ENCODE measurements at regions not wholly inside any gene's neighbourhood (a gene's known extent, or its start where the extent isn't known, plus 50 kb on each side); places are given as distances from the start of the nearest gene placed in this dataset.

DNA sequence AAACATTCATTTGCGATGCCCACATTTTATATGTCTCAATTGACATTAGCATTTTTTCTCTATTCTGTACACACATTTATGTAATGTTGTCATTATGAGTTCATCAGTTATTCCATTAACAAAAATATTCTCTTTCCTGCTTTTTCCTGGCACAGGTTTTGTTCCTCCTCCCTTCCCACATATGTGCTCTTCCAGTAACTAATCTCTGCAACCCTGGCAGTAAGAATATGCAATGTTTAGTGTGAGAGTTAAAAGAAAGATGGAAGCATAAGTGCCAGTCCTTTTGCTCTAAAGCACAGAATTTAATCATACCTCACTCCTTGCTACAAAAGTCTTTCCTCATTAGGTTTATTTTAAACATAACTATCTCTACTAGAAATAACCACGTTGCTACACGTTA, 155.8 kb upstream of the ERBB4 start:
- no peaks in the 10 kb centered on the region for H3K23me2 ChIP-seq (ENCODE audit: insufficient read length, low read depth, low read length, poor library complexity, severe bottlenecking)
- H2AFZ ChIP-seq (ENCODE audit: low read length): no peak overlapping the region
- H2AK5ac ChIP-seq (ENCODE audit: insufficient read length, low read length): no peak overlapping the region
- H3K9ac ChIP-seq (ENCODE audit: extremely low read depth, insufficient read length, low read length): no peak overlapping the region
- H3K4ac ChIP-seq (ENCODE audit: low read depth, low read length): no peak overlapping the region
- H3K4me1 ChIP-seq (ENCODE audit: insufficient read depth, low read length): no peaks in the 10 kb centered on the region
- no peak overlapping the region for H3K23ac ChIP-seq (ENCODE audit: insufficient read length, low read depth, low read length)
- Mint-ChIP-seq H3K4me3 (no peak overlapping the region), H3K36me3 (ENCODE audit: insufficient read depth in 1 of 3, low read depth in 3 of 3) (no peaks in the 10 kb centered on the region), H3K27ac (no peak overlapping the region), H3K27me3 (ENCODE audit: low read depth) (no peaks in the 10 kb centered on the region), H3K9me3 (no peaks in the 10 kb centered on the region), H3K4me1 (peaks cover 3% of the 10 kb centered on the region in 2 experiments; a peak in 1 of 4 replicates)
- H3T11ph ChIP-seq (ENCODE audit: low read length): no peak overlapping the region
- H2BK15ac ChIP-seq (ENCODE audit: low read depth, low read length): no peak overlapping the region
- no peak overlapping the region for H3K4me2 ChIP-seq (ENCODE audit: insufficient read depth, insufficient read length, low read length)
- no peaks in the 10 kb centered on the region for H3K79me1 ChIP-seq (ENCODE audit: insufficient read depth, low read depth, low read length, poor library complexity, severe bottlenecking)
- no peak overlapping the region for H4K5ac ChIP-seq (ENCODE audit: insufficient read length, low read depth, low read length)
- no peak overlapping the region for H2BK20ac ChIP-seq (ENCODE audit: low read depth, low read length, poor library complexity, severe bottlenecking)
- no peak overlapping the region for H4K8ac ChIP-seq (replicated peaks; ENCODE audit: insufficient read length, low read depth, low read length)
- no peak overlapping the region for H2BK5ac ChIP-seq (ENCODE audit: insufficient read length, low read length)
- H3K79me2 ChIP-seq (ENCODE audit: insufficient read depth, low read length): no peaks in the 10 kb centered on the region
- DNase-seq: no peak
- no peak overlapping the region for H3K56ac ChIP-seq (ENCODE audit: insufficient read length, low read depth, low read length)
- no peaks in the 10 kb centered on the region for H3K27me3 ChIP-seq (ENCODE audit: insufficient read depth, low read length)
- H3K27ac ChIP-seq (ENCODE audit: insufficient read length, low read depth, low read length): no peak overlapping the region
- no peak overlapping the region for H3K14ac ChIP-seq (ENCODE audit: insufficient read depth, low read length)
- no peak for TF ChIP-seq CTCF (conservative IDR thresholded peaks at IDR 0.05)
- H2BK120ac ChIP-seq (ENCODE audit: low read depth, low read length, poor library complexity, severe bottlenecking): no peak overlapping the region
- WGBS (ENCODE audit: extremely low coverage, insufficient read length, low lambda C conversion rate): no CpG with 5 or more reads among the region's 3 CpGs
- no peak overlapping the region for H3K18ac ChIP-seq (ENCODE audit: insufficient read length, low read depth, low read length)
- H4K91ac ChIP-seq (ENCODE audit: insufficient read length, low read depth, low read length): no peak overlapping the region
- H4K20me1 ChIP-seq (ENCODE audit: control insufficient read depth, insufficient read depth, insufficient read length): no peaks in the 10 kb centered on the region
- H3K9me3 ChIP-seq (ENCODE audit: control insufficient read depth, low read depth, low read length): no peaks in the 10 kb centered on the region
- no peak overlapping the region for H2BK12ac ChIP-seq (ENCODE audit: insufficient read length, low read depth, low read length)
